Neural cell (in vitro differentiated cells): ENCODE measurements at regions not wholly inside any gene's neighbourhood (a gene's known extent, or its start where the extent isn't known, plus 50 kb on each side); places are given as distances from the start of the nearest gene placed in this dataset.

Experiments used
- H2AFZ ChIP-seq: fragments of 200-600, 300-800 bp; sonication (generic), shearing (Covaris generic); 2 replicates; pipeline ENCODE4 v1.6.0; 2014; ENCODE audit warnings: low read depth, mild to moderate bottlenecking, antibody characterized with exemption, low read length, moderate library complexity
- H3F3A ChIP-seq: fragments of 200-600 bp; shearing (Covaris generic); 2 replicates; pipeline ENCODE4 v1.6.1; 2016; ENCODE audit warnings: mild to moderate bottlenecking, moderate library complexity, mixed read lengths, antibody characterized with exemption, low read length; ENCODE audit not compliant: insufficient read depth, poor library complexity, severe bottlenecking
- H3K27ac ChIP-seq: fragments of 200-600, 300-800 bp; sonication (generic), shearing (Covaris generic); 2 replicates; pipeline ENCODE4 v1.5.1; 2014; ENCODE audit warnings: mild to moderate bottlenecking, low read length, moderate library complexity
- H3K27me3 ChIP-seq: fragments of 300-800, 200-600 bp; sonication (generic), shearing (Covaris generic); 2 replicates; pipeline ENCODE4 v1.6.0; 2014; ENCODE audit warnings: mild to moderate bottlenecking, low read depth, low read length, moderate library complexity; ENCODE audit not compliant: insufficient read depth
- H3K36me3 ChIP-seq: fragments of 300-800, 200-600 bp; sonication (generic), shearing (Covaris generic); 2 replicates; pipeline ENCODE4 v1.5.1; 2014; ENCODE audit warnings: mild to moderate bottlenecking, antibody characterized with exemption, low read length, moderate library complexity; ENCODE audit not compliant: insufficient read depth
- H3K4me2 ChIP-seq: fragments of 300-800, 200-600 bp; sonication (generic), shearing (Covaris generic); 2 replicates; pipeline ENCODE4 v1.6.0; 2014; ENCODE audit warnings: mild to moderate bottlenecking, low read length
- H3K4me3 ChIP-seq: fragments of 300-800, 200-600 bp; sonication (generic), shearing (Covaris generic); 2 replicates; pipeline ENCODE4 v1.5.1; 2014; ENCODE audit warnings: mild to moderate bottlenecking, low read length, moderate library complexity
- H3K79me2 ChIP-seq: fragments of 200-600 bp; shearing (Covaris generic); replicated peaks from 2 replicates; pipeline ENCODE4 v1.6.0; 2014; ENCODE audit warnings: mild to moderate bottlenecking, low read length, moderate library complexity; ENCODE audit not compliant: insufficient read depth
- H3K9ac ChIP-seq: fragments of 300-800, 200-600 bp; sonication (generic), shearing (Covaris generic); 2 replicates; pipeline ENCODE4 v1.6.1; 2016; ENCODE audit warnings: mild to moderate bottlenecking, low read length, mixed read lengths
- H3K9me2 ChIP-seq: fragments of 200-600 bp; shearing (Covaris generic); 2 replicates; pipeline ENCODE4 v1.6.1; 2016; ENCODE audit warnings: mild to moderate bottlenecking, low read length, mixed read lengths; ENCODE audit not compliant: insufficient read depth
- H3K9me3 ChIP-seq: fragments of 200-600, 300-800 bp; sonication (generic), shearing (Covaris generic); 2 replicates; pipeline ENCODE4 v1.6.1; 2016; ENCODE audit warnings: mild to moderate bottlenecking, mixed run types, low read length, moderate library complexity, mixed read lengths
- H4K20me1 ChIP-seq: fragments of 200-600 bp; shearing (Covaris generic); 2 replicates; pipeline ENCODE4 v1.6.1; 2016; ENCODE audit warnings: mild to moderate bottlenecking, mixed run types; ENCODE audit not compliant: insufficient read depth
- EP300 ChIP-seq: fragments of 450-650 bp; conservative IDR thresholded peaks from 2 replicates; pipeline ENCODE4 v1.6.1; 2014; ENCODE audit warnings: antibody characterized with exemption, mild to moderate bottlenecking, moderate library complexity; ENCODE audit not compliant: poor library complexity, severe bottlenecking
- EZH2 ChIP-seq: fragments of 200-600, 300-800 bp; shearing (Covaris generic), sonication (generic); IDR thresholded peaks from 2 replicates; pipeline ENCODE4 v1.6.1; 2014; ENCODE audit warnings: antibody characterized with exemption, low read length, borderline replicate concordance, mild to moderate bottlenecking; ENCODE audit not compliant: insufficient read depth, poor library complexity, severe bottlenecking
- MXI1 ChIP-seq: fragments of 450-650 bp; conservative IDR thresholded peaks from 2 replicates; pipeline ENCODE4 v1.6.1; 2014; ENCODE audit warnings: antibody characterized with exemption, mild to moderate bottlenecking; ENCODE audit not compliant: poor library complexity, severe bottlenecking
- POLR2AphosphoS5 ChIP-seq: IDR thresholded peaks from 2 replicates; pipeline ENCODE4 v1.6.1; 2012
- RAD21 ChIP-seq: fragments of 450-650 bp; conservative IDR thresholded peaks from 2 replicates; pipeline ENCODE4 v1.6.1; 2014; ENCODE audit warnings: antibody characterized with exemption, mild to moderate bottlenecking, moderate library complexity
- SMC3 ChIP-seq: fragments of 450-650 bp; conservative IDR thresholded peaks from 2 replicates; pipeline ENCODE4 v1.6.1; 2014; ENCODE audit warnings: antibody characterized with exemption, mild to moderate bottlenecking, moderate library complexity; ENCODE audit not compliant: poor library complexity
- TAF1 ChIP-seq: IDR thresholded peaks from 2 replicates; pipeline ENCODE4 v1.6.1; 2012; ENCODE audit warnings: low read depth
- TF ChIP-seq, protein P1 (sequence below): IDR thresholded peaks from 2 replicates; pipeline ENCODE4 v1.6.1; 2012; ENCODE audit warnings: borderline replicate concordance
- TF ChIP-seq, protein P2 (sequence below): fragments of 450-650 bp; IDR thresholded peaks from 2 replicates; pipeline ENCODE4 v1.5.1; 2014; ENCODE audit warnings: antibody characterized with exemption, mild to moderate bottlenecking, moderate library complexity; ENCODE audit not compliant: poor library complexity, severe bottlenecking

DNA sequence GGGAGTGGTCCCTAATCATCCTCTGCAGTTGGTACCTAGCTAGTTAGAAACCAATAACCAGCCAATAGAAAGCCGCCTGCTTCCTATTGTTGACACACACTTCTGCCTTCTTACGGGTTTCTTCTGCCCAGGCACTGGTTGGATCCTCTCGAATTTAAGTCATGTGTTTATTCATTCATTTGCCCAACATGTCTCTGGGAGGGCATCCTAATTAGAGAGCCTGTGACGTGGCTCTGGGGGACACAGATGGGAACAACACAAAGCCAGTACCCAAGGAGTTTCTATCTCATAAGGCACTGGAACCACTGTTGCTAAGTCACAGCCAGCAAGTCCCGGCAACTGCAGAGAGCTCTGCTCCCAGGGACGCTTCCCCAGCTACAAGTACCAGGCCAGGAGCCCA is 300.7 kb upstream of the TNRC6C start:
- H3K4me3 ChIP-seq, result no peak overlapping the region
- H3K4me2 ChIP-seq, result no peak overlapping the region
- H3K27me3 ChIP-seq, result no peaks in the 10 kb centered on the region
- no peaks in the 10 kb centered on the region for H4K20me1 ChIP-seq
- no peaks in the 10 kb centered on the region for H3K36me3 ChIP-seq
- H3K9ac ChIP-seq, result no peak overlapping the region
- H2AFZ ChIP-seq, result no peak overlapping the region
- no peaks in the 10 kb centered on the region for H3K79me2 ChIP-seq
- H3F3A ChIP-seq, result no peaks in the 10 kb centered on the region
- H3K27ac ChIP-seq, result no peak overlapping the region
- H3K9me3 ChIP-seq, result no peaks in the 10 kb centered on the region
- no peaks in the 10 kb centered on the region for H3K9me2 ChIP-seq
- TF ChIP-seq, protein P1, sequence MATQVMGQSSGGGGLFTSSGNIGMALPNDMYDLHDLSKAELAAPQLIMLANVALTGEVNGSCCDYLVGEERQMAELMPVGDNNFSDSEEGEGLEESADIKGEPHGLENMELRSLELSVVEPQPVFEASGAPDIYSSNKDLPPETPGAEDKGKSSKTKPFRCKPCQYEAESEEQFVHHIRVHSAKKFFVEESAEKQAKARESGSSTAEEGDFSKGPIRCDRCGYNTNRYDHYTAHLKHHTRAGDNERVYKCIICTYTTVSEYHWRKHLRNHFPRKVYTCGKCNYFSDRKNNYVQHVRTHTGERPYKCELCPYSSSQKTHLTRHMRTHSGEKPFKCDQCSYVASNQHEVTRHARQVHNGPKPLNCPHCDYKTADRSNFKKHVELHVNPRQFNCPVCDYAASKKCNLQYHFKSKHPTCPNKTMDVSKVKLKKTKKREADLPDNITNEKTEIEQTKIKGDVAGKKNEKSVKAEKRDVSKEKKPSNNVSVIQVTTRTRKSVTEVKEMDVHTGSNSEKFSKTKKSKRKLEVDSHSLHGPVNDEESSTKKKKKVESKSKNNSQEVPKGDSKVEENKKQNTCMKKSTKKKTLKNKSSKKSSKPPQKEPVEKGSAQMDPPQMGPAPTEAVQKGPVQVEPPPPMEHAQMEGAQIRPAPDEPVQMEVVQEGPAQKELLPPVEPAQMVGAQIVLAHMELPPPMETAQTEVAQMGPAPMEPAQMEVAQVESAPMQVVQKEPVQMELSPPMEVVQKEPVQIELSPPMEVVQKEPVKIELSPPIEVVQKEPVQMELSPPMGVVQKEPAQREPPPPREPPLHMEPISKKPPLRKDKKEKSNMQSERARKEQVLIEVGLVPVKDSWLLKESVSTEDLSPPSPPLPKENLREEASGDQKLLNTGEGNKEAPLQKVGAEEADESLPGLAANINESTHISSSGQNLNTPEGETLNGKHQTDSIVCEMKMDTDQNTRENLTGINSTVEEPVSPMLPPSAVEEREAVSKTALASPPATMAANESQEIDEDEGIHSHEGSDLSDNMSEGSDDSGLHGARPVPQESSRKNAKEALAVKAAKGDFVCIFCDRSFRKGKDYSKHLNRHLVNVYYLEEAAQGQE, result no peak
- TF ChIP-seq EZH2, result no peak

DNA sequence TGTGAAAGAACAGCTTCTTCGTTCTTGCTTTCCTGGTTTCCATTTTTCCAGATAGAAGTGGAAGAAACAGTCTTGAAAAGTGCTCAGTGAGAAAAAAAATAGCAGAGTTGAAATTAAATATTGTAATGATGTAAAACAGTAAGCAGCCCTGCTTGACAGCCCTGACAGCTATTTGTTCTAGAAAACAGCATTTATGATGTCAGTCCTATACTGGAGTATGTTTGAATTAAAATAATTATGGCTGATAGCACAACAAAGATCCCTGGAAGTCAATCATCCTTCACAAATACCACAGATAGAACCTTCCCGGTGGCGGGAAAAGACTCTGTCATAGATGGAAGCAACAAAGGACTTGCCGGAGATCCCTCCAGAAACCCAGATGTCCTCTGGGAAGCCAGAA is 298.0 kb upstream of the TNRC6C start:
- no peak for TF ChIP-seq SMC3
- TF ChIP-seq RAD21, result no peak
- TF ChIP-seq, protein P2, sequence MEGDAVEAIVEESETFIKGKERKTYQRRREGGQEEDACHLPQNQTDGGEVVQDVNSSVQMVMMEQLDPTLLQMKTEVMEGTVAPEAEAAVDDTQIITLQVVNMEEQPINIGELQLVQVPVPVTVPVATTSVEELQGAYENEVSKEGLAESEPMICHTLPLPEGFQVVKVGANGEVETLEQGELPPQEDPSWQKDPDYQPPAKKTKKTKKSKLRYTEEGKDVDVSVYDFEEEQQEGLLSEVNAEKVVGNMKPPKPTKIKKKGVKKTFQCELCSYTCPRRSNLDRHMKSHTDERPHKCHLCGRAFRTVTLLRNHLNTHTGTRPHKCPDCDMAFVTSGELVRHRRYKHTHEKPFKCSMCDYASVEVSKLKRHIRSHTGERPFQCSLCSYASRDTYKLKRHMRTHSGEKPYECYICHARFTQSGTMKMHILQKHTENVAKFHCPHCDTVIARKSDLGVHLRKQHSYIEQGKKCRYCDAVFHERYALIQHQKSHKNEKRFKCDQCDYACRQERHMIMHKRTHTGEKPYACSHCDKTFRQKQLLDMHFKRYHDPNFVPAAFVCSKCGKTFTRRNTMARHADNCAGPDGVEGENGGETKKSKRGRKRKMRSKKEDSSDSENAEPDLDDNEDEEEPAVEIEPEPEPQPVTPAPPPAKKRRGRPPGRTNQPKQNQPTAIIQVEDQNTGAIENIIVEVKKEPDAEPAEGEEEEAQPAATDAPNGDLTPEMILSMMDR, result no peak
- peak; percentile 69 for TF ChIP-seq EP300
- TF ChIP-seq, protein P1, result no peak
- TF ChIP-seq TAF1, result no peak
- no peak for TF ChIP-seq MXI1
- TF ChIP-seq POLR2AphosphoS5, result peak; percentile 53
- TF ChIP-seq EZH2, result no peak

More for the DNA sequence above, 298.0 kb upstream of the TNRC6C start:
- Histone ChIP-seq H3K27ac (no peak overlapping the region), H3K36me3 (no peaks in the 10 kb centered on the region), H3K79me2 (no peaks in the 10 kb centered on the region), H2AFZ (no peak overlapping the region), H3K9ac (no peak overlapping the region), H3K9me3 (no peaks in the 10 kb centered on the region), H3K9me2 (no peaks in the 10 kb centered on the region), H3K4me2 (no peak overlapping the region), H3K27me3 (no peaks in the 10 kb centered on the region), H4K20me1 (no peaks in the 10 kb centered on the region), H3F3A (no peaks in the 10 kb centered on the region), H3K4me3 (no peak overlapping the region)
